ENCODE measurements at regions not wholly inside any gene's neighbourhood (a gene's known extent, or its start where the extent isn't known, plus 50 kb on each side); places are given as distances from the start of the nearest gene placed in this dataset.
"Not testable (repeated sequence)": the region's sequence is repeated elsewhere in the genome, so short reads cannot be mapped to it uniquely, and the experiment has no call there.

DNA sequence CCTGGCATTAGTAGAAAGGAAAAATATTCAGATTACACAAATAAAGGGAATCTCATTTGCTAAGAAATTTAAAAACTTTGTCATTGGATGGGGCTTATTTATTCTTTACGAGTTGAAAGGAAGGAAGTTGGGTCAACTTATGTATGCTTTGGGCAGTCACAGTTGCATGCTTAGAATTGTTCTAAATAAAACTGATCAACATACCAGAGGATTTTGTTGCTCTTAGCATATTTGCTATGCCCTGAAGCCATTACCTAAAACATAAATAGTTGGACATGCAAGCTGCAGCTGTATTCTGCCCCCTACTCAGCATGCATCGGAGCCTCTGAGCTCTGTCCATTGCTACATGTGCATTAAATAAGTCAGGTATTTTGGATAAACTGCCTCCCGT, 172.7 kb upstream of the MEF2C start:
- no peak for DNase-seq (ENCODE audit: low read depth in 2 of 2, low spot score in 1 of 2)

DNA sequence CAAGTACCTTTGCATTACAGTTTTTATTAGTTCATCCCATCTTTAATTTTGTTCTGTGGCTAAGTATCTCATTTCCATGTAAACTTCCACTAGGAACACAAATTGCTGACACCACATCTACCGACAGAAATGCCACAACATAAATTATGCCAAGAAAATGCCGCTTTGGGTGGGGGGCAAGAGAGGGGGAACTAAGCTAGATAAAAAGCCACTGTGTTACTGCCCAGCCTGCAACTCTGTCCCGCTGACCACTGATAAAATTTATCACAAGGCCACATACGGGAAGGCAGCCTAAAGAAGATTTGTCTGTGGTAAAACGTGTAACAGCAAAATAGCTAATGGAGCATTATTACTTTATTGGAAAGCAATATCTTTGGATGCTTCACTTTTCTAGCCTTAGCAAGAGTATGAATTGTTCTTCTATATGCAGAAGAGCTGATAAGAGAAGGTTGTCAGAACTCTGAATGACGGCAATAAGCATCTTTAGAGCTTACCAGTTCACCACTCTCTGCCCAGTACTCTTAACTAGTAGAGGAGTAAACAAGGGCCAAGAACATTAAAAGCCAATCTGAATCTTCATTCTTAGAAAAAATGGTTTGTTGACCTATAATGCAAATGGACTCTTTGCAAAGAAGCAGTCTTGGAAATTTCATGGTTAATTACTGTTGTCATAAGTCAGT, 172.2 kb upstream of the MEF2C start:
- DNase-seq (ENCODE audit: low read depth in 2 of 2, low spot score in 1 of 2), result no peak

DNA sequence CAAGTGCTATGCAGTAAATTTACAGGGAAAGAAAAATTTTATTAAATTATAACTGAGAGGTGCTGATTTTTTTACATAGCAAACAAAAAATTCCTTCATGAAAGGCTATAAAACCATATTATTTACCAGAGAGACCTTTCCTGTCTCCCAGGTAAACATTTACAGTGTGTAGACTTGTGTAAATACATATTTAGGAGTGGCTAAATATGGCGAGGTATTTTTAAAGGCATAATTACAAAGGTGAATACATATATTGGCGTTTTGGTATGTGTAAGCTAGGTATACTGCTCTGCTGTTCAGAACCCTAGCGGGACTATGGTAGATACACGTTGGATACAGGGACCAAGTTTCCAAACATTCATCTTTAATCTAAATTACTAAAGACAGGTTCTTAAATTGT, 170.6 kb upstream of the MEF2C start:
- no peak for DNase-seq (ENCODE audit: low read depth in 2 of 2, low spot score in 1 of 2)

DNA sequence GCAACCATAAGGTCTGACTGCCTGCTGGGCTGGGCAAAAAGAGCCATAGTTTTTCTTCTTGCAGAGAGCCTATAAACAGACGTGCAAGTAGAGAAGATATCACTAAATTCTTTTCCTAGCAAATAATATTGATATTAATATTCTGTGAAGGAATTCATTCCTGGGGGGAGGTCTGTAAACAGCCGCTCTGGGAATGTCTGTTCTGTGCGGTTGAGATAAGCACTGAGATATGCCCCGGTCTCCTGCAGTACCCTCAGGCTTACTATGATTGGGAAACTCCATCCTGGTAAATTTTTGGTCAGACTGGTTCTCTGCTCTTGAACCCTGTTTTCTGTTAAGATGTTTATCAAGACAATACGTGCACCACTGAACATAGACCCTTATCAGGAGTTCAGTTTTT, 167.1 kb upstream of the MEF2C start:
- not testable (repeated sequence) for DNase-seq (ENCODE audit: low read depth in 2 of 2, low spot score in 1 of 2)

DNA sequence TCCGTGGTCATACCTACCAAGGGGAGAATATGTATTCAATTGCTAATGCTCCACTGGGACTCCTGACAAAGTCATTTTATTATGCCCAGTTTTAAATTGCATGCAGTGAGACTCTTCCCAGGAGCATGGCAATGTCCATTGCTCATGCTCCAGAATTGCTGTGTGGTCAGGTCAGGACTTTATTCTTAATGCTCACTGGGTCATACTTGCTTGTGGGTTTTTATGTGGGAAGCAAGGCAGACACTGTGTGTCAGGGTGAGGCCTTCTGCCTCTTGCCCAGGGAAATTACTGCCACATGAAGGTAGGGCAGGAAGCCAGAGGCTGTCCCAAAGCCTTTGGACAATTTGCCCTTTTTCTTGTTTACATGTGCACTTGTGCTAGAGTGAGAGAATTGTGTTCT, 164.6 kb upstream of the MEF2C start:
- no peak for DNase-seq (ENCODE audit: low read depth in 2 of 2, low spot score in 1 of 2)

DNA sequence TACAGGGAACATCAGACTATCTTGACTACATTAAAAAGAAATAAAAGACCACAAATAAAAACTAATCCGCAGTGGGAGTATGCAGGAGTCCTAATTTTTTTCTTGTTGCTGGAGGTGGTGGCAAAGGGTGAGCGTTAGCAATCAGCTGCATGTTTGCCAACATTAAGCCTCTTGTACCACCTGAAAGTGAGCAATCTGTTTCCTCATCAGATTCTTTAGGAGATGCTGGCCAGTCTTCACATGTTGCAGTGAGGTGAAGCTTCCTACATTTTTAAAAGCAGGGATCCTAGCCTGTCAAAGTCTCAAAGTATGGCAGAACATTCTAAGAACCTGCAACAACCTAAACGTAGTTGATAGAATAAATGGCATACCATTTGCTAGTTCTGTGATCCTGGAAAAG, 162.2 kb upstream of the MEF2C start:
- DNase-seq (ENCODE audit: low read depth in 2 of 2, low spot score in 1 of 2), result no peak

DNA sequence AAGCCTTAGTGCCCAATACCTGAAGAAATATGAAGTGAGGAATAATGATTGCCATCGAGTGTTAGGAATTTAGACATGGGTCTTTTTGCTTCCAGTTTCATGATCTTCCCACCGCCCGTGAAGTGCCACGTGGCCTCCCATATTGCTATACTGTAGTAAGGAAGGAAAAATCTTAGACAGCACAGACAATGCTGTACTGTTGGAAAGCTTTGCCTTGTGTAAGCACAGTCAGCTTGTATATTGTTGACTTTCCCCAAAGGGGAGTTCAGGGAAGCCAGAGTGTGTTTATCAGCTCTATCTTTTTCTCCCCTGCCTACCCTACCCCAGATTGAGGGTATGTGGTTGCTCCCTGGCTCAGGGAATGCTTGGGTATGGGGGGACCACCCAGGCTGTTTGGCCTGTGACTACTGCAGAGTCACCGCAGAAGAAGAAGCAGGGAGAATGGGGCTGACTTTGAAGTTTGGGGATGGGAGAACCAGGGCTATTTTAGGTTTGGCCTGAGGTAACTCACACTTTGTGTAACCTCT, 161.8 kb upstream of the MEF2C start:
- DNase-seq (ENCODE audit: low read depth in 2 of 2, low spot score in 1 of 2), result no peak

DNA sequence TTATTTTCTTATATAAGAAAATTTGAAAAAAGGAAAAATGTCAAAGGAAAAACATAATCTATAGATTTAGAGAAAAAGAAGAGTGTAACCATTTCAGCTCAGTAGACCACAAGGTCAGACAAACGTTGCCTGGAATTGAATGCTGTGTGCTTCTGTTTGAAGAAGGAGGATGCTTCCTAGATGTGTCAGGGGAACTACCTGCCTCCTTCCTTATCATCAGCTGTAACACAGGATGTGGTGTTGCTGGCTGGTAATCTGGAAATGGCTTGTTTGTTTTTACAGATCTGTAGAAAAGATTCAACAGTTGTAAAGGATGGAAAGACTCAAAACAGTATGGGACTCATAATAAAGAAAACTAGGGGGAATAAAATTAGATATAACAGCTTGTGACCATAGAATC, 160.7 kb upstream of the MEF2C start:
- DNase-seq (ENCODE audit: low read depth in 2 of 2, low spot score in 1 of 2), result no peak

DNA sequence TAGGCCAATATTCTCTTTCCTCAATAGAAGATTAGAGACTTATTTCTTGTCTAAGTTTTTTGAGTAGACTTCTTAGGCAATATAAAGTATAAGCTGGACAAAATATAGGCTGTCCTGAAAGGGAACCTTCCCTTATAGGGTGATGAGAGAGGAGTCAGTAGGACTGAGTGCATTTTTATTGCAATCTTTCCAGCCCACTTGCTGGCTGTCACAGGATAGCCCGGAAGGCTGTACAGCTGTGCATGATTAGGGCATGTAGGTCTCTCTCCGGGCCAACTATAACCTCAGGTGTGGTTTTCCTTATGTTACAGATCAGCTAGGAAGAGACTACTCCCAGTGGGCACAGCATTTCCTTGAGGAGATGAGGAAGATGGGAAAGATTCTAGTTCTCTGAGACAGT, 159.8 kb upstream of the MEF2C start:
- no peak for DNase-seq (ENCODE audit: low read depth in 2 of 2, low spot score in 1 of 2)

DNA sequence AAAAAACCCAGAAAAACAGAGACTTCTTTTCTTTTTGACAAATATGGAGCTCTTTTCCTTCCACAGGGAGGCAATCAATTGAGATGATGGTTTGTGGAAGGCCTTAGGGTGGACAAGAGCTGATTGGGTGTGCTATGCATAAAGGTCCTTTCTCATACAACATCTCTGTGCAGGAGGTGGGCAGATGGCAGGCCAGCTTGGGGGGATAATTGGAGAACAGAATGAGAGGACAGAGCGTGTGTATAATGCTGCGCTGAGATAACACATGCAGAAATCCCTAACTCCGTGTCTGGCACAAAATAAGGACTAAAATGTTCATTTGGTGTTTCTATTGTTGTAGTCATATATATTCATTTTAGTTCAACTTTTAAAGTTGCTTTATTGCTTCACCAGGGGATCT, 159.0 kb upstream of the MEF2C start:
- DNase-seq (ENCODE audit: low read depth in 2 of 2, low spot score in 1 of 2), result no peak

DNA sequence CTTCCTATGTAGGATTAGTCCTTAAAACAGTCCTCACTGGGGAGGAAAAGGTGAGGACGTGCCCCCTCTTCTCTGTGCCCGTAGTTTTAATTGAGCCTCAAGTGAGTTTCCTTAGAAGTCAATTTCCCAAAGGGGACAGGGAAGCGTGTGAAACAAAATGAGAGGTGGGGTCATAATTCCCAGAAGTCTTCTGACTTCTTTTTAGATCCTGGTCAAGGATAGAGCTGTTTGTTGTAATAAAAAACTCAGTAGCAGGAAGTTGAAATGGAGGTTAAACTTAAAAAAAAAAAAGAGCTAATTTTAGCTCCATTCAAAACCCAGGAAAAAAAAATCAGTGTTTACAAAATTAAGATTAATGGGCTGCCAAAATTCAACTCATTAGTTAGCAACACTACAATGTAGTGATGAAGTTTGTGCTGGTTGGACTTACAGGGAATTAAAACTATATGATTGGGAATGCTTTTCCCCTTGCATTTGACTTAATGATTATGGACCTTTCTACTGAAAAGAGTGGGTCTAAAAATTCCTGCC, 158.3 kb upstream of the MEF2C start:
- no peak for DNase-seq (ENCODE audit: low read depth in 2 of 2, low spot score in 1 of 2)

DNA sequence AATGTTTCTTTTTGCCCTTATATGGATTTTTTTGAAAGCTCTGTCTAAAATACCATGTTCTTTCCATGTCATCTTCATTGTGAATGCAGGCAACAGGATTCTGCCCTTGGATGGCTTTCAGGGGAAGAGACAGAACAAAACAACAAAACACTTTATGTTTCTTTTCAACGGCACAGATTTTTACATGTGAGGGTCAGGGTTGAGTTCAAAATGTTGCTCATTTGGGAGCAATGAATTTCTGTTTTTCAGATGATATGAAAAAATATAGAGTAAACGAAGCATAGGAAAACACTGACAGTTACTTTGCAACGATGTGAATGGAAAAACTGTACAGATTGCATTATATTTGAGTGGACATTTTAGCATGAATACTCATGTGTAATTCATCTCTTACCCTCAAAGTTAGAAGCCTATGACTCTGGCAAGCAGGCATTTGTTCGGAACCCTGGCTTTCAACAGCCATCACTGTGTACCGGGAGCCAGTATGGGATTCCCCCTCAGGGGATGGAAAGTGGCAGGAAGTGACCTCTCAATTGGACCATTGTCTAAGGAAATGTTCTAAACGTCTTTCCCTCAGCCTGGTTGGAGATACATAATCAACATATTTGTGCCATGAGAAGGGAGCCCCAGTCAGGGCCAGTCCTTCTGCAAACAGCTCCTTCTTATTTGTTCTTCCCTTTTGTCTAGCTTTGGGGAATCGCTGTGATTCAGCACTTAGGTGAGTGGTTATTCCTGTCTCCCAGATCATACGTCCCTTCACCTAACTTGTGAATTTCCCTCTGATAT, 153.9 kb upstream of the MEF2C start:
- DNase-seq (ENCODE audit: low read depth in 2 of 2, low spot score in 1 of 2), result no peak

DNA sequence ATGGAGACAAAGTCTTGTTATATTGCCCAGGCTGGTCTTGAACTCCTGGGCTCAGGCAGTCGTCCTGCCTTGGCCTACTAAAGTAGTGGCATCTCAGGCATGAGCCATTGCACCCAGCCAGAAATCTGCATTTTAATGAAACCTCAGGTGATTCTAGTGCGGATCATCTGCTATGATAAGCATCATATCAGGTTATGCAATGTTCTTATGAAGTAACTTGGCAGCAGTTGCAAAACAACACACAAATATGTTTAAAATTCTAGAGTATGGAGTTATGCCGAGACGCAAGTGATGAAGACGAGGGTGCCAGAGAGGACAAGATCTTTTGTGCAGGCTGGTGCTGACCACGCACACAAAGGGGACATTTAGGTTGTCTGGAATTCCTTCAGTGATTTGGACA, 153.2 kb upstream of the MEF2C start:
- DNase-seq (ENCODE audit: low read depth in 2 of 2, low spot score in 1 of 2), result no peak

DNA sequence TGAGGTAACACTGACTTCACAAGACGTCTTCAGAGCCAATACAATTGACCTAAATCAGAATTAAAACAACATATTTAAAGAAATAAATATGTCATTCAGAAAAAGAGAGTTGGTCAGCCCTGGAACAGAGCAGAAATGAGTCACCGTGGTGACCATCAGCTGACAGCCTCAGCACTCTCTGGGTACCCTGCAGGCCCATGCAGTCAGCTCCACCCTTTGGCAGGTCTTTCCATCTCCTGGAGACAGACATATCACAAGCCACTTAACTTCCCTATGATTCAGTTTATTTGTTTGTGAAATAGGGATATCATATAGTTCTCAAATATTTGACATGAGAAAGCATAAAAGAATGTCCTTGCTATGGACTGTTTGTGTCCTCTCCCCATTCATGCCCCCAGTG, 151.6 kb upstream of the MEF2C start:
- DNase-seq (ENCODE audit: low read depth in 2 of 2, low spot score in 1 of 2), result no peak

DNA sequence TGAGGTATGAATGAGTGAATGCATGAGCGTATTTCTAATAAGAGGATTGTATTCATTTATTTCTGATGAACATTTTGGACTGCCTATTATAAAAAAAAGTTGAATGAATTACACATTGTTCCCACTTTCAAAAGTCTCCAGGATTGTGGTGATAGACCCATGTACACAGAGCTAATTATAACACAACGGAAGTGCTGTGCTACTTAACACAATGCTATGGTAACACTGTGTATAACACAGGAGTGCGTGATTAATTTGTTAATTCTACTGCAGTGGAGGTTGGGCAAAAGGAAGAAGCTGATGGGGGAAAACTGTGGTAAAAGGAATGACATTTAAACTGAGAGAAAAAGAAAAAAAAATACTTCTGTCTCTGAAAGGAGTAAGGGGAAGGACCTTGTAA, 147.8 kb upstream of the MEF2C start:
- DNase-seq (ENCODE audit: low read depth in 2 of 2, low spot score in 1 of 2), result no peak

DNA sequence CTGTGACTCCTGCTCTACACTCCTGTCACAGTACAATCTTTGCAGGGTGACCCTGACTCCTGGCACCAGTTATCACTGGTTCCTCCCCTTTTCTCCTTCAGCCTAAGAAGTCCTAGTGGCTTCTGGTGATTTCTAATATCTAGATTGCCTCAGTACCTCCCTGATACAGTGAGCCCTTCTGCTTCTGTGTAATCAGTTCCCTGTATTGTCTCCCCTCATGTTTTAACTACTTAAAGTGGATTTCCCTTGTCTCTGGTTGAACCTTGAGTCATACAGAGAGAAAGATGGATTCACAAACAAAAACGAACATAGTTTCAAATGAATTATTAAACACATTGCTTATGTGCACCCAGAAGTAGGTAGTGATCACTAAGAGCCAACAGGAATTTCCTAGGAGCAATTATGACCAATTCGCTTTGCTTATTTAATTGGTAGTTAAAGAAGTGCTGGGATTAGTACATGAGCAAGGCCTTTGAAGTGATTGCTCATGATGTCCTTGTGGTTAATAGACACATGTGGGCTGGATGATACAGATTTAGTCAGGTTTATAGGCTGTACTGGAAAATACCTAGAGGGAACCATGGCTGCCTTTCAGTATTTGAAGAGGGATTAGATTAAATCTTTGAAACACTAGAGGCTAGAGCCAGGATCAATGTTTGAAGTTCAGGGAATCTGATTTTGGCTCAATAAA, 145.8 kb upstream of the MEF2C start:
- DNase-seq (ENCODE audit: low read depth in 2 of 2, low spot score in 1 of 2), result no peak

DNA sequence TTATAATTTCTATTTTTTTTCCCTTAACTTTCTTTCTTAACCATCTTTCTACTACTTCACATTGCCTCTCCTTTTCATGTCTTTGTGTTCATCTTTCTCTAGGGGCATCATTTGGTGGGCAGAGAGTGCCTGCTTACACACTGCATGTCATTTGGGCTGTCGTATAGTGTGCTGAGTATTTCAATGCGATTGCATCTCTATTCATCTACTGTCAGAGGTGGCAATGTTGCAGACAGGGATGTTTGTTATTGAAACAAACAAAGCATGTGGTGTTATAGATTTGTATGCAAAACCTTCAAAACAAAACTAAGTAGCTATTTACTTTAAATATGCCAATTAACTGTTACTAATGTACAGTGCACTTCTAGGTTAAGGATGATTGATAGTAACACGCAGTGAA, 141.1 kb upstream of the MEF2C start:
- DNase-seq (ENCODE audit: low read depth in 2 of 2, low spot score in 1 of 2), result no peak

DNA sequence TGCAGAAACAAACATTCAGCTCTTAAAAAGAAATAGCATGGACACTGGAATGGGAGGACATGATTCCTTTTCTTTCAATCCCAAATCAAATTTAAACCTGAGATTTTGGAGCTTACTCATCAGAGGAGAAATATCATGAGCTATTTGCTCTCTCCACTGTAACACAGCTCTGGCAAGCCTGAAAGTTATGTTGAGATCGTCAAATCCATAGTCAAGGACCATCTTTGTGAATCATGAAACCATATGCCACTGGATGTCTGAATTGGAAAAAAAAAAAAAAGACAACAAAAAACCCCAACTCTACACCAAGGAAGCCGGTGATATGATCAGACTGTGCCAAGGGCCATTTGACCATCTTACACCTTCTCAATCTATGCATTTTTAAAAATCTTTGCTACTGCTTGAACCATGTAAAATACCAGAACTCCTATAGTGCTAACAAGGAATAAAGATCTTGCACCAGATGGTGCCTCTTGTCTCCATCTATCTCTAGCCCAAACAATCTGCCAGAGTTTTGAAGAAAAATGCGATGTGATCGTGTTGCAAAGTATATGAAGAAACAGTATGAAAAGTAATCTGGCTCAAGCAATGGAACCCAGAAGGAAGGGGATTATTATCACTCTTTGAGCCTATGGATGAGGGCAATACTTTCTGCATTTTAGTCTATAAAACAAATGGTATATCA, 138.1 kb upstream of the MEF2C start:
- no peak for DNase-seq (ENCODE audit: low read depth in 2 of 2, low spot score in 1 of 2)

DNA sequence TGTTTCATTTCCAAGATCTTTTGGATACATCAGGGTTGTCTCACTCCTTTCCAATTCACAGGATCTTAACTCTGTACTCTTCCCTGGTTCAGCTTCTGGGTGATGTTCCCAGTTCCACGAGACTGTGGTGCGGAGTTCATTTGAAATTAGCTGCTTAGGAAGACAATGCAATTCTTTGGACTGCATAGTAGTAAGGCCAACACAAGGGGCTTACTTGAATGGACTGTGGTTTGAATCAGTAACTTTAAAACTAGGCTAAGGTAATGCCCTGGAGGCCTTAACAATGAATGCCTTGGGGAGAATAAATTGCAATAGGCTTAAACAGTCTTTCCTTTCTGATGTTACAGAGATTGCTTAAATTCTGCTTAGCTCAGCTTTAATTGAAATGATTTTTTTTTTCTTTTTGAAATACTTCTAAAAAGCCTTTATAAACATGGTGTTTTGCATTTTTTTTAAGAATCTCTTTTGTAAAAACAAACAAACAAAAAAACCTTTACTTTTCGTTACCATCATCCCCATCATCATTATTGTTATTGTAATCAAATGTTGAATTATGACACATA, 133.8 kb upstream of the MEF2C start:
- DNase-seq (ENCODE audit: low read depth in 2 of 2, low spot score in 1 of 2), result no peak

DNA sequence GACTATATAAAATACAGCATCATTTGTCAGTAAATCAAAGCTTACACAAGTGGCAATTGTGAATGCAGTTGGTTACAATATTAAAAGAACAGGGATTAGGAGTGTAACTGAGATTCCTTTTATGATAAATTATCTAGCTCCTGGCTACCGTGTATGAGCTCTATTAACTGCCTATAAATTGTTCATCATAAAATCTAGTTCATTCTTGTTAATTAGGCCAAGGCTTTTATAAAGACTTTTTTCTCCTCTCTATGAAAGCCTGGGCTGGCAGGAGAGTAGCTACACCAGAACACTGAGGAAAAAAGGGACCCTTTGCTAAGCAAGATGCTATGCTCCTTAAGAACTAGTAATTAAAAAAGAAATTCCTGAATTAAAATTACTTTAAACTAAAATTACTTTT, 132.4 kb upstream of the MEF2C start:
- no peak for DNase-seq (ENCODE audit: low read depth in 2 of 2, low spot score in 1 of 2)

Data from stimulated activated CD8-positive, alpha-beta memory T cell treated with anti-CD3 and anti-CD28 coated beads, Interleukin-4, amount 100 ng/mL, for 1 hour (primary cell).